ENCODE measurements at regions not wholly inside any gene's neighbourhood (a gene's known extent, or its start where the extent isn't known, plus 50 kb on each side); places are given as distances from the start of the nearest gene placed in this dataset.

DNA sequence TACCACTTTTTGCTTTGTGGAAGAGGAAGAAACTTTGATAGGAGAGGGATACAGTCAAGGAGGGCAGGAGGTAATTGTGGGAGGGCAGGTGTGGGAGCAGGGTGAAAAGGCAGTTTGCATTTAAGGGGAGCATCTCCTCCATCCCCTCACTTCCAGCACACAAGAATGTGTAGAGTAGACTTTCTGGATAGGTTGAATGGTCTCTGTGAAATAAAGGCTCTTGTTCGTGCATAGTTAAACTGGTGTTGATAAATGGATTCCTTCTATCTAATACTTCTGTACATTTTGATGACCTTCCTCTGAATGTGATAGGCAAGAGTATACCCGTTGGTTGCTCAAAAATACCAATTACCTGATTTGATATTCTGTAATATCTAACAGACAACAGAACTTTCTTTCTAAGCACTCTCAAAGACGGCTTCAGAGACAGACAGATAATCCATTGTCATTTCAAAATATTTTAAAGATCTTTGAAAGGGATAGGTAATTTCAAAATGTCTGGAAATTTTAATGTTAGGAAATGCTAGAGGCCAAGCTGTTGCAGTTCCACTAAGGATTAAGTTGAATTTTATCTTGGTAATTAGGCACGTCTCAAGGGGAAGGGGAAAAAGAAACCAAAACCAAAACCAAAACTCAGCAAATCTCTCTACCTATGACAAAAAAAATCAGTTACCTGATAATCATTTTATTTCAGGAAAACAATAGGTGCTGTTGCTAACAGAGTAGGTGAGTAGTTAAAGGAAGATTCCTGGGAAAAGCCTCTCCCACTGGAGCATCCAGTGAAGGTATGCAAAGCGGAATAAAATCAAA is 302.6 kb downstream of the COG6 start:
- Histone ChIP-seq H3K27ac (no peak overlapping the region), H3K4me3 (no peak overlapping the region), H3K36me3 (ENCODE audit: low read depth, missing control alignments) (no peaks in the 10 kb centered on the region), H3K9me3 (no peaks in the 10 kb centered on the region), H3K27me3 (no peaks in the 10 kb centered on the region), H3K4me1 (no peaks in the 10 kb centered on the region)
- DNase-seq: no peak
- WGBS, 2 donors: 69 to 70% methylated on average over 5 of the region's 5 CpGs
- intact Hi-C loops (cut with DNase I; ENCODE audit: low total_unique reads): no loop called here
- TF ChIP-seq, protein P1, sequence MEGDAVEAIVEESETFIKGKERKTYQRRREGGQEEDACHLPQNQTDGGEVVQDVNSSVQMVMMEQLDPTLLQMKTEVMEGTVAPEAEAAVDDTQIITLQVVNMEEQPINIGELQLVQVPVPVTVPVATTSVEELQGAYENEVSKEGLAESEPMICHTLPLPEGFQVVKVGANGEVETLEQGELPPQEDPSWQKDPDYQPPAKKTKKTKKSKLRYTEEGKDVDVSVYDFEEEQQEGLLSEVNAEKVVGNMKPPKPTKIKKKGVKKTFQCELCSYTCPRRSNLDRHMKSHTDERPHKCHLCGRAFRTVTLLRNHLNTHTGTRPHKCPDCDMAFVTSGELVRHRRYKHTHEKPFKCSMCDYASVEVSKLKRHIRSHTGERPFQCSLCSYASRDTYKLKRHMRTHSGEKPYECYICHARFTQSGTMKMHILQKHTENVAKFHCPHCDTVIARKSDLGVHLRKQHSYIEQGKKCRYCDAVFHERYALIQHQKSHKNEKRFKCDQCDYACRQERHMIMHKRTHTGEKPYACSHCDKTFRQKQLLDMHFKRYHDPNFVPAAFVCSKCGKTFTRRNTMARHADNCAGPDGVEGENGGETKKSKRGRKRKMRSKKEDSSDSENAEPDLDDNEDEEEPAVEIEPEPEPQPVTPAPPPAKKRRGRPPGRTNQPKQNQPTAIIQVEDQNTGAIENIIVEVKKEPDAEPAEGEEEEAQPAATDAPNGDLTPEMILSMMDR (IDR thresholded peaks at IDR 0.05): no peak
- no peak for TF ChIP-seq POLR2A (IDR thresholded peaks at IDR 0.05)

- 72 to 76% methylated on average over 9 of the region's 9 CpGs for WGBS, 2 donors
- Histone ChIP-seq H3K4me3 (no peak overlapping the region), H3K27ac (no peak overlapping the region), H3K27me3 (no peaks in the 10 kb centered on the region), H3K9me3 (no peaks in the 10 kb centered on the region), H3K36me3 (ENCODE audit: low read depth, missing control alignments) (no peaks in the 10 kb centered on the region), H3K4me1 (no peaks in the 10 kb centered on the region)
- no peak for DNase-seq
- TF ChIP-seq, protein P1 (IDR thresholded peaks at IDR 0.05): no peak
- no peak for TF ChIP-seq POLR2A (IDR thresholded peaks at IDR 0.05)
- intact Hi-C loops (cut with DNase I; ENCODE audit: low total_unique reads): no loop called here
Observed at GRCh38 chr13:39959497-39960144, 304.2 kb downstream of the COG6 start.

- TF ChIP-seq, protein P1 (IDR thresholded peaks at IDR 0.05): no peak
- no peak for TF ChIP-seq POLR2A (IDR thresholded peaks at IDR 0.05)
- no peak overlapping the region for H3K27ac ChIP-seq
- no peaks in the 10 kb centered on the region for H3K27me3 ChIP-seq
- H3K9me3 ChIP-seq: no peaks in the 10 kb centered on the region
- H3K36me3 ChIP-seq (ENCODE audit: low read depth, missing control alignments): no peaks in the 10 kb centered on the region
- no peak overlapping the region for H3K4me3 ChIP-seq
- no peaks in the 10 kb centered on the region for H3K4me1 ChIP-seq
- no peak for DNase-seq
- intact Hi-C loops (cut with DNase I; ENCODE audit: low total_unique reads): no loop called here
- 61 to 66% methylated on average over 3 of the region's 3 CpGs for WGBS, 2 donors
Observed at GRCh38 chr13:39960191-39960590, 304.7 kb downstream of the COG6 start.

GRCh38 chr13:39961036-39961435 is 305.6 kb downstream of the COG6 start:
- intact Hi-C loops (cut with DNase I; ENCODE audit: low total_unique reads): no loop called here
- no peak for DNase-seq
- H3K9me3 ChIP-seq: no peaks in the 10 kb centered on the region
- H3K27me3 ChIP-seq: no peaks in the 10 kb centered on the region
- no peak overlapping the region for H3K27ac ChIP-seq
- H3K36me3 ChIP-seq (ENCODE audit: low read depth, missing control alignments): no peaks in the 10 kb centered on the region
- no peak overlapping the region for H3K4me3 ChIP-seq
- H3K4me1 ChIP-seq: no peaks in the 10 kb centered on the region
- WGBS, 2 donors: 59 to 66% methylated on average over 1 of the region's 1 CpG
- no peak for TF ChIP-seq POLR2A (IDR thresholded peaks at IDR 0.05)
- TF ChIP-seq, protein P1 (IDR thresholded peaks at IDR 0.05): no peak
